PFSK-1 (cell line): ENCODE measurements at regions not wholly inside any gene's neighbourhood (a gene's known extent, or its start where the extent isn't known, plus 50 kb on each side); places are given as distances from the start of the nearest gene placed in this dataset.

ENCODE experiments used
- FOXP2 ChIP-seq: optimal IDR thresholded peaks from 2 replicates; pipeline ENCODE3; 2011; ENCODE audit warnings: borderline replicate concordance, control low read depth, inconsistent platforms; ENCODE audit not compliant: insufficient read depth; ENCODE audit errors: extremely low read length, extremely low read depth
- POLR2AphosphoS5 ChIP-seq: IDR thresholded peaks from 2 replicates; pipeline ENCODE4 v1.6.1; 2012; ENCODE audit warnings: low read depth, mild to moderate bottlenecking, control low read depth, low read length, moderate library complexity
- SIN3A ChIP-seq: IDR thresholded peaks from 2 replicates; pipeline ENCODE4 v1.6.1; 2012; ENCODE audit warnings: mild to moderate bottlenecking, low read length, moderate library complexity, borderline replicate concordance; ENCODE audit not compliant: insufficient read depth
- TAF1 ChIP-seq: IDR thresholded peaks from 2 replicates; pipeline ENCODE4 v1.6.1; 2012; ENCODE audit warnings: low read length, control low read depth, borderline replicate concordance; ENCODE audit not compliant: insufficient read depth
- TF ChIP-seq, protein P1 (sequence below), 2 experiments: IDR thresholded peaks; 2 replicates each; pipeline versions ENCODE4 v1.6.1 to v1.8.0; 2011 to 2012; ENCODE audit warnings: low read depth in 2 of 2, low read length in 2 of 2, control low read depth in 1 of 2, inconsistent platforms in 1 of 2, mild to moderate bottlenecking in 1 of 2, moderate library complexity in 1 of 2; ENCODE audit not compliant: insufficient read depth in 1 of 2

DNA sequence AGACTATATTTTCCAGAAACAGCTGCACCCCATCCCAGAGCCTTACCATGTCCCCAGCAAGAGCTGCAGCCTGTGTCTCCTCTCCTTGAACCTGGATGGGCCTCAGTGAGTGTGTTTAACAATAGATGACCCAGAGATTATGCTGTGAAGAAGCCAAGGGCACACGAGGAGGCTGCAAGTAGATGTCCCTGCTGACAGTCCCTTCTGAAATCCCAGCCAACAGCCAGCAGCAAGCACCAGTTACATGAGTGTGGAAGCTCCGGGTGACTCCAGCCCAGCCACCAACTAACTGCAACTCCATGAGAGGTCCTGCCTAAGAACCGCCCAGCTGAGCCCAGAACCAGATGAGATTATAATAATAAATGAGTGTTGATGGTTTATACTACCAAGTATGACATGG, 191.7 kb downstream of the BCL11B start:
- TF ChIP-seq POLR2AphosphoS5 (no peak), FOXP2 (no peak), SIN3A (no peak), TAF1 (no peak)
- TF ChIP-seq, protein P1, sequence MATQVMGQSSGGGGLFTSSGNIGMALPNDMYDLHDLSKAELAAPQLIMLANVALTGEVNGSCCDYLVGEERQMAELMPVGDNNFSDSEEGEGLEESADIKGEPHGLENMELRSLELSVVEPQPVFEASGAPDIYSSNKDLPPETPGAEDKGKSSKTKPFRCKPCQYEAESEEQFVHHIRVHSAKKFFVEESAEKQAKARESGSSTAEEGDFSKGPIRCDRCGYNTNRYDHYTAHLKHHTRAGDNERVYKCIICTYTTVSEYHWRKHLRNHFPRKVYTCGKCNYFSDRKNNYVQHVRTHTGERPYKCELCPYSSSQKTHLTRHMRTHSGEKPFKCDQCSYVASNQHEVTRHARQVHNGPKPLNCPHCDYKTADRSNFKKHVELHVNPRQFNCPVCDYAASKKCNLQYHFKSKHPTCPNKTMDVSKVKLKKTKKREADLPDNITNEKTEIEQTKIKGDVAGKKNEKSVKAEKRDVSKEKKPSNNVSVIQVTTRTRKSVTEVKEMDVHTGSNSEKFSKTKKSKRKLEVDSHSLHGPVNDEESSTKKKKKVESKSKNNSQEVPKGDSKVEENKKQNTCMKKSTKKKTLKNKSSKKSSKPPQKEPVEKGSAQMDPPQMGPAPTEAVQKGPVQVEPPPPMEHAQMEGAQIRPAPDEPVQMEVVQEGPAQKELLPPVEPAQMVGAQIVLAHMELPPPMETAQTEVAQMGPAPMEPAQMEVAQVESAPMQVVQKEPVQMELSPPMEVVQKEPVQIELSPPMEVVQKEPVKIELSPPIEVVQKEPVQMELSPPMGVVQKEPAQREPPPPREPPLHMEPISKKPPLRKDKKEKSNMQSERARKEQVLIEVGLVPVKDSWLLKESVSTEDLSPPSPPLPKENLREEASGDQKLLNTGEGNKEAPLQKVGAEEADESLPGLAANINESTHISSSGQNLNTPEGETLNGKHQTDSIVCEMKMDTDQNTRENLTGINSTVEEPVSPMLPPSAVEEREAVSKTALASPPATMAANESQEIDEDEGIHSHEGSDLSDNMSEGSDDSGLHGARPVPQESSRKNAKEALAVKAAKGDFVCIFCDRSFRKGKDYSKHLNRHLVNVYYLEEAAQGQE (IDR thresholded peaks at IDR 0.05; ENCODE audit: insufficient read depth in 1 of 2, low read depth in 2 of 2, low read length in 2 of 2): no peak

DNA sequence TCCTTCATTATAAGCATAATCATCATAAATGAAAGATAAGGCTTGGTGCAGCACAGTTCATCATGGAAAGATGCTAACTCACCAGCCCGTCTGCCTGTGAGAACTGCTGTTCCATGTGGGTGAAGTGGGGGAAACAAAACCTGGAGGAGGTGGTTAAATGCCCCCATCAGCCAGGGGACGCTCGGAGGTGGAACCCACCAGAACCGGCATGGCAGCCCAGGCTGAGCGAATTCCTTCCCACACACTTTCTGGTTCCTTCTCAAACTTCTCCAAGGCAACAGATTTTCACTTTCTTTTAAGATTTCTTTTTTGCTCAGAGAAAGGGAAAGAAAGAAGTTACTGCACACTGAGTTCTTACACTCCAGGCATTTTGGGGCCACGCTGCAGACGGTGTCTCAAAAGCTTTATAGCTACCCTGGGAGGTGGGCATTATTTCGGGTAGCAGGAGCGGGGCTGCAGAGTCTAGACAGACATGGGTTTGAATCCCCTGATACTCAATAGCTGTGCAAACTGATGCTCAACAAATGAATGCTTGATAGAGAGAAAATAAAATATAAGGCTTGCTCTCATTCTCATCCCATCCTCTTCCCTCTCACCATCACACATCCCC, 190.7 kb downstream of the BCL11B start:
- TF ChIP-seq POLR2AphosphoS5: no peak
- TF ChIP-seq FOXP2: no peak
- no peak for TF ChIP-seq TAF1
- no peak for TF ChIP-seq SIN3A
- TF ChIP-seq, protein P1 (IDR thresholded peaks at IDR 0.05; ENCODE audit: insufficient read depth in 1 of 2, low read depth in 2 of 2, low read length in 2 of 2): no peak

DNA sequence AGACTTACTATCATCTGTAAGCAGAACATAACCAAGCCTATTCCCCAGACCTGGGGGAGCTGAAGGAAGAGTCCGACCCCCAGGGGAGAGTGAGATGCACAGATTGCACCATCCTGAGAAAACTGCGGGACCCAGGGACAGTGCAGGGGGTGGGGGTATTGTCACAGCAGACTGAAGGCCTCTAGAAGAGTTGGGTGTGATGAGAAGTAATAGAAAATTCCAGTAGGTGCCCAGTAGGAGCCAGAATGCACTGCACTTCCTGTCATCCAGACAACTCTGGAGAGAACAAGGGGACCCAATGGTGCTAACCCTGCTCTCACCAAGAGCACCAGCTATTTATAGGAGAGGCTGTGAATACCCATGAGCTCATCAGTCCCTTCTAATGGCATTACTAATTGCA, 190.1 kb downstream of the BCL11B start:
- TF ChIP-seq SIN3A (no peak), TAF1 (no peak)

DNA sequence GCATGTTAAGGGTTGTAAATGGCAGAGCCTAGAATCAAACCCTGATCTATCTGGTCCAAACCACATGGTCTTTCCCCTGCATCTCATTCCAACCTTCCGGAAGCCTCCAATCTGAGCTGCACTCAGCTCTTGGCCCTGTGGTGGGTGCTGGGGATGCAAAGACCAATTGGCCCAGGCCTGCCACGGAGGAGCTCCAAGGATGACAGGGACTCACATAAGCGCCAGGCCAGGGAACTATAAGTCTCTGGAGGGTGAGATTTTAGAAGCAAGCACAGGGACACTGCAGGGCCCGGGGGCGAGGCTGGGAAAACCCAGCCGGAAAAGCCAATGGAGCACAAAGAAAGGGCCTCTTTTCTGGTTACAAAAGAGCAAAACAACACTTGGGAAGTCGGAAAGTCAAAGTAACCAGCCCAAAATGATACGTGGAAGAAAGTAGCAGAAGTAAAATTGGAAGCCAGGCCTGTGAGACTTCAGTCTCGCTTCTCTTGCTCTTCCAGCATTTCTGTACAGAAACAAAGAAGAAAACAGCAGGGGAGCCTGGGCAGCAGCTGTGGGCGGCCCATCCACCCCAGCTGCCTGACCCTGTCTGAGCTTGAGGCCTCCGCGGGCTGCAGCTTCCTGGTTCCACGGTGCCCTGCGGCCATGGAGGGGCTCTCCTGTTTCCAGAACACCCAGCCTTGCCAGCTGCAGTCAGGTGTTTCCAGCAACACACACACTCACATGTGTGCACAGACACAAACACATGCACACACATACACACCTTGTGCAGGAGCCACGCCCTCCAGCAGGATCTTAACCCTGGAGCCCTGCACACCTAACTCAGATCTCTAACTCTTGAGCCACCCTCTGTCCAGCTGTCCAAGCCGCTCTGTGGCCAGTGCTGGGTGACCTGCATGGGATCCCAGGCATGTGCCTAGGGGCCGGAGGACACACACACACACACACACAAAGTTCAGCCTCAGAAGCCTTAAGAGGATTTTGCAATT, 178.2 kb downstream of the BCL11B start:
- TF ChIP-seq FOXP2: no peak
- no peak for TF ChIP-seq TAF1
- TF ChIP-seq, protein P1 (IDR thresholded peaks at IDR 0.05; ENCODE audit: insufficient read depth in 1 of 2, low read depth in 2 of 2, low read length in 2 of 2): no peak
- TF ChIP-seq POLR2AphosphoS5: no peak
- no peak for TF ChIP-seq SIN3A

DNA sequence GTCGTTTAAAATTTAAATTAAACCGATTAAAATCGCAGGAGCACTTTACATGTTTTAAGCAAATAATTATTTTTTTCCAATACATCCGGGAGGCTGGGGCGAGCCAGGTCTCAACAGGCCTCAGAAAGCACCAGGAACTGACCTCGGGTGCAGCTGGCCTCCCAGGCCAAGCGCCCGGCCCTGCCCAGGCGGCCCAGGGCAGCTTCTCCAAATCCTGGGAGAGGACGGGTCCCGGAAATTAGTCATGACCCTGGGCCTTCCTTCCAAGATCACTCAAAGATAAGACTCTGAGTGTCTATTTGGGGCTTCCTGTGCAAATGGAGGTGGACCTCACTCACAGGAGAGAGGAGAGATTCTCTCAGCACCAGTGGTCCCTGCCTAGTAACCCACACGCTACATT, 177.1 kb downstream of the BCL11B start:
- no peak for TF ChIP-seq TAF1
- no peak for TF ChIP-seq SIN3A
- no peak for TF ChIP-seq POLR2AphosphoS5
- no peak for TF ChIP-seq FOXP2
- TF ChIP-seq, protein P1 (IDR thresholded peaks at IDR 0.05; ENCODE audit: insufficient read depth in 1 of 2, low read depth in 2 of 2, low read length in 2 of 2): no peak
